Activated CD4-positive, alpha-beta T cell treated with anti-CD3 and anti-CD28 coated beads, Interleukin-2, amount 10 ng/mL, durations not matched to agents 7 days and 5 days (primary cell): ENCODE measurements at regions not wholly inside any gene's neighbourhood (a gene's known extent, or its start where the extent isn't known, plus 50 kb on each side); places are given as distances from the start of the nearest gene placed in this dataset.
"Not testable (repeated sequence)": the region's sequence is repeated elsewhere in the genome, so short reads cannot be mapped to it uniquely, and the experiment has no call there.

Source experiments
- CTCF ChIA-PET: fragments of 350-600 bp; sonication (Branson Sonifier 250); formaldehyde crosslinking; loops from one replicate; lab custom pipeline; 2021; ENCODE audit warnings: antibody characterized with exemption; lab: Charles Lee
- POLR2A ChIA-PET: fragments of 350-600 bp; sonication (Branson Sonifier 250); formaldehyde crosslinking; loops from one replicate; lab custom pipeline; 2021; ENCODE audit warnings: antibody characterized with exemption; lab: Charles Lee
- DNase-seq: peaks from one replicate; pipeline ENCODE4 v3.0.0-alpha.2; 2020
- H3K27ac Mint-ChIP-seq: one replicate; pipeline ENCODE4 v1.8.0; 2021; ENCODE audit warnings: mild to moderate bottlenecking, moderate library complexity, mixed read lengths
- H3K27me3 Mint-ChIP-seq: one replicate; pipeline ENCODE4 v1.8.0; 2021; ENCODE audit warnings: mixed read lengths
- H3K36me3 Mint-ChIP-seq: one replicate; pipeline ENCODE4 v1.8.0; 2021; ENCODE audit warnings: low read depth, mixed read lengths
- H3K4me1 Mint-ChIP-seq: one replicate; pipeline ENCODE4 v1.8.0; 2021; ENCODE audit warnings: mixed read lengths
- H3K4me3 Mint-ChIP-seq: one replicate; pipeline ENCODE4 v1.8.0; 2021; ENCODE audit warnings: mild to moderate bottlenecking, moderate library complexity, mixed read lengths
- H3K9me3 Mint-ChIP-seq: one replicate; pipeline ENCODE4 v1.8.0; 2021; ENCODE audit warnings: mixed read lengths

- H3K4me1 Mint-ChIP-seq: no peaks in the 10 kb centered on the region
- CTCF ChIA-PET: no interaction called here
- no peak overlapping the region for H3K4me3 Mint-ChIP-seq
- POLR2A ChIA-PET: no interaction called here
- H3K27me3 Mint-ChIP-seq: peaks cover 2% of the 10 kb centered on the region
- H3K9me3 Mint-ChIP-seq: no peaks in the 10 kb centered on the region
- DNase-seq: no peak
- no peaks in the 10 kb centered on the region for H3K36me3 Mint-ChIP-seq
- H3K27ac Mint-ChIP-seq: no peak overlapping the region
Observed at GRCh38 chr4:84249521-84249920, 249.6 kb downstream of the NKX6-1 start.

- POLR2A ChIA-PET, H3K4me3 Mint-ChIP-seq, CTCF ChIA-PET, H3K36me3 Mint-ChIP-seq, H3K4me1 Mint-ChIP-seq, H3K27me3 Mint-ChIP-seq, H3K27ac Mint-ChIP-seq, DNase-seq, H3K9me3 Mint-ChIP-seq: not testable (repeated sequence)
Observed at GRCh38 chr4:84245042-84245441, 254.1 kb downstream of the NKX6-1 start.

- H3K4me1 Mint-ChIP-seq, POLR2A ChIA-PET, H3K9me3 Mint-ChIP-seq, H3K27me3 Mint-ChIP-seq, H3K36me3 Mint-ChIP-seq, H3K27ac Mint-ChIP-seq, DNase-seq, H3K4me3 Mint-ChIP-seq, CTCF ChIA-PET: not testable (repeated sequence)
Observed at GRCh38 chr4:84244346-84244801, 254.7 kb downstream of the NKX6-1 start.

GRCh38 chr4:84243685-84244084, 255.4 kb downstream of the NKX6-1 start:
- ChIA-PET POLR2A (no interaction called here), CTCF (interaction anchor here (0.9 kb wide), 1 partner anchor 21 kb away, joined by 3 read pairs; no protein-coding TSS in a partner anchor)
- H3K4me1 Mint-ChIP-seq: no peaks in the 10 kb centered on the region
- H3K27me3 Mint-ChIP-seq: no peaks in the 10 kb centered on the region
- no peak for DNase-seq
- no peaks in the 10 kb centered on the region for H3K9me3 Mint-ChIP-seq
- H3K4me3 Mint-ChIP-seq: no peak overlapping the region
- H3K36me3 Mint-ChIP-seq: no peaks in the 10 kb centered on the region
- H3K27ac Mint-ChIP-seq: no peak overlapping the region

GRCh38 chr4:84239278-84239845, 259.7 kb downstream of the NKX6-1 start:
- ChIA-PET CTCF (interaction anchor here (0.6 kb wide), 1 partner anchor 456 kb away, joined by 3 read pairs; no protein-coding TSS in a partner anchor), POLR2A (no interaction called here)
- no peaks in the 10 kb centered on the region for H3K9me3 Mint-ChIP-seq
- no peaks in the 10 kb centered on the region for H3K4me1 Mint-ChIP-seq
- H3K4me3 Mint-ChIP-seq: no peak overlapping the region
- no peaks in the 10 kb centered on the region for H3K36me3 Mint-ChIP-seq
- no peaks in the 10 kb centered on the region for H3K27me3 Mint-ChIP-seq
- no peak overlapping the region for H3K27ac Mint-ChIP-seq
- no peak for DNase-seq

GRCh38 chr4:84238247-84239090, 260.6 kb downstream of the NKX6-1 start:
- no peaks in the 10 kb centered on the region for H3K9me3 Mint-ChIP-seq
- H3K4me3 Mint-ChIP-seq: no peak overlapping the region
- no peaks in the 10 kb centered on the region for H3K36me3 Mint-ChIP-seq
- CTCF ChIA-PET: interaction anchor here (0.6 kb wide), 1 partner anchor 455 kb away, joined by 3 read pairs; no protein-coding TSS in a partner anchor
- POLR2A ChIA-PET: no interaction called here
- H3K4me1 Mint-ChIP-seq: no peaks in the 10 kb centered on the region
- no peak for DNase-seq
- H3K27me3 Mint-ChIP-seq: no peaks in the 10 kb centered on the region
- no peak overlapping the region for H3K27ac Mint-ChIP-seq

GRCh38 chr4:84237008-84237407, 262.1 kb downstream of the NKX6-1 start:
- Mint-ChIP-seq H3K27ac (no peak overlapping the region), H3K4me1 (no peaks in the 10 kb centered on the region), H3K4me3 (no peak overlapping the region), H3K27me3 (peaks cover 2% of the 10 kb centered on the region), H3K36me3 (no peaks in the 10 kb centered on the region), H3K9me3 (no peaks in the 10 kb centered on the region)
- DNase-seq: no peak
- POLR2A ChIA-PET: no interaction called here
- CTCF ChIA-PET: no interaction called here

GRCh38 chr4:84235126-84235944, 263.8 kb downstream of the NKX6-1 start:
- peaks cover 2% of the 10 kb centered on the region for H3K27me3 Mint-ChIP-seq
- H3K9me3 Mint-ChIP-seq: no peaks in the 10 kb centered on the region
- H3K4me3 Mint-ChIP-seq: no peak overlapping the region
- no peak for DNase-seq
- ChIA-PET POLR2A (no interaction called here), CTCF (no interaction called here)
- H3K27ac Mint-ChIP-seq: no peak overlapping the region
- no peaks in the 10 kb centered on the region for H3K4me1 Mint-ChIP-seq
- H3K36me3 Mint-ChIP-seq: no peaks in the 10 kb centered on the region

GRCh38 chr4:84232309-84233095, 266.6 kb downstream of the NKX6-1 start:
- Mint-ChIP-seq H3K36me3 (no peaks in the 10 kb centered on the region), H3K4me3 (no peak overlapping the region), H3K4me1 (no peaks in the 10 kb centered on the region), H3K9me3 (no peaks in the 10 kb centered on the region), H3K27me3 (peaks cover 2% of the 10 kb centered on the region), H3K27ac (no peak overlapping the region)
- ChIA-PET POLR2A (no interaction called here), CTCF (no interaction called here)
- no peak for DNase-seq

- CTCF ChIA-PET: no interaction called here
- DNase-seq: no peak
- no peaks in the 10 kb centered on the region for H3K4me1 Mint-ChIP-seq
- H3K9me3 Mint-ChIP-seq: no peaks in the 10 kb centered on the region
- H3K27me3 Mint-ChIP-seq: peaks cover 2% of the 10 kb centered on the region
- H3K27ac Mint-ChIP-seq: no peak overlapping the region
- H3K4me3 Mint-ChIP-seq: no peak overlapping the region
- POLR2A ChIA-PET: no interaction called here
- H3K36me3 Mint-ChIP-seq: no peaks in the 10 kb centered on the region
Observed at GRCh38 chr4:84231539-84232055, 267.5 kb downstream of the NKX6-1 start.

- H3K36me3 Mint-ChIP-seq: no peaks in the 10 kb centered on the region
- no peak overlapping the region for H3K4me3 Mint-ChIP-seq
- POLR2A ChIA-PET: no interaction called here
- H3K27ac Mint-ChIP-seq: no peak overlapping the region
- CTCF ChIA-PET: no interaction called here
- no peaks in the 10 kb centered on the region for H3K4me1 Mint-ChIP-seq
- DNase-seq: no peak
- H3K27me3 Mint-ChIP-seq: no peaks in the 10 kb centered on the region
- no peaks in the 10 kb centered on the region for H3K9me3 Mint-ChIP-seq
Observed at GRCh38 chr4:84224522-84224921, 274.6 kb downstream of the NKX6-1 start.

- Mint-ChIP-seq H3K27ac (no peak overlapping the region), H3K27me3 (no peaks in the 10 kb centered on the region), H3K4me3 (no peak overlapping the region), H3K36me3 (no peaks in the 10 kb centered on the region), H3K9me3 (no peaks in the 10 kb centered on the region), H3K4me1 (no peaks in the 10 kb centered on the region)
- DNase-seq: no peak
- ChIA-PET POLR2A (no interaction called here), CTCF (no interaction called here)
Observed at GRCh38 chr4:84221704-84222103, 277.4 kb downstream of the NKX6-1 start.
